ENCODE measurements at regions not wholly inside any gene's neighbourhood (a gene's known extent, or its start where the extent isn't known, plus 50 kb on each side); places are given as distances from the start of the nearest gene placed in this dataset.
"Not testable (repeated sequence)": the region's sequence is repeated elsewhere in the genome, so short reads cannot be mapped to it uniquely, and the experiment has no call there.

- H3K4me3 ChIP-seq (ENCODE audit: low read depth, low read length): no peak overlapping the region
- DNase-seq (ENCODE audit: low read depth): no peak
- TF ChIP-seq, protein P1, sequence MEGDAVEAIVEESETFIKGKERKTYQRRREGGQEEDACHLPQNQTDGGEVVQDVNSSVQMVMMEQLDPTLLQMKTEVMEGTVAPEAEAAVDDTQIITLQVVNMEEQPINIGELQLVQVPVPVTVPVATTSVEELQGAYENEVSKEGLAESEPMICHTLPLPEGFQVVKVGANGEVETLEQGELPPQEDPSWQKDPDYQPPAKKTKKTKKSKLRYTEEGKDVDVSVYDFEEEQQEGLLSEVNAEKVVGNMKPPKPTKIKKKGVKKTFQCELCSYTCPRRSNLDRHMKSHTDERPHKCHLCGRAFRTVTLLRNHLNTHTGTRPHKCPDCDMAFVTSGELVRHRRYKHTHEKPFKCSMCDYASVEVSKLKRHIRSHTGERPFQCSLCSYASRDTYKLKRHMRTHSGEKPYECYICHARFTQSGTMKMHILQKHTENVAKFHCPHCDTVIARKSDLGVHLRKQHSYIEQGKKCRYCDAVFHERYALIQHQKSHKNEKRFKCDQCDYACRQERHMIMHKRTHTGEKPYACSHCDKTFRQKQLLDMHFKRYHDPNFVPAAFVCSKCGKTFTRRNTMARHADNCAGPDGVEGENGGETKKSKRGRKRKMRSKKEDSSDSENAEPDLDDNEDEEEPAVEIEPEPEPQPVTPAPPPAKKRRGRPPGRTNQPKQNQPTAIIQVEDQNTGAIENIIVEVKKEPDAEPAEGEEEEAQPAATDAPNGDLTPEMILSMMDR (conservative IDR thresholded peaks at IDR 0.05; ENCODE audit: low read depth, low read length): no peak
These were observed 179.5 kb downstream of the PCTP start for GRCh38 chr17:55930291-55930809.

- TF ChIP-seq, protein P1 (conservative IDR thresholded peaks at IDR 0.05; ENCODE audit: low read depth, low read length): no peak
- H3K4me3 ChIP-seq (ENCODE audit: low read depth, low read length): no peak overlapping the region
- DNase-seq (ENCODE audit: low read depth): no peak
These were observed 180.6 kb downstream of the PCTP start for GRCh38 chr17:55931446-55931845.

DNA sequence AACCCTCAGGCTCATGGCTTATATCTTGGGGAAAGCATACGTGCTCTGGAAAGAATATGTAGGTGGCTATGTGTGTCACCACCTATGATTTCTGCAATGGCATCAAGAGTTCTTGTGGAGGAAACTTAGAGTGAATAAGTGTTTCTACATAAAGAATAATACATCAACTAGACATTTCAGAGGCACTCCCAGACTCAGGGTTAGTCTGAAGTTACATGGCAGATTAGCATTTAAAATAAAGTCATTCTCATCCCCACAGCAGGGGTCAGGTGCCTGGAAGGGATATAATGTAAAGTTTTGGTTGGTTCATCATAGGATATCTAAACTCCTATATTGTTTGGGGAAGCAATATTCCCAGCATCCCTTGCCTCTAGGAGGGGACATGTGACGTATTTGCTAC lies 182.1 kb downstream of the PCTP start:
- TF ChIP-seq, protein P1 (conservative IDR thresholded peaks at IDR 0.05; ENCODE audit: low read depth, low read length): no peak
- H3K4me3 ChIP-seq (ENCODE audit: low read depth, low read length): no peak overlapping the region
- DNase-seq (ENCODE audit: low read depth): no peak

DNA sequence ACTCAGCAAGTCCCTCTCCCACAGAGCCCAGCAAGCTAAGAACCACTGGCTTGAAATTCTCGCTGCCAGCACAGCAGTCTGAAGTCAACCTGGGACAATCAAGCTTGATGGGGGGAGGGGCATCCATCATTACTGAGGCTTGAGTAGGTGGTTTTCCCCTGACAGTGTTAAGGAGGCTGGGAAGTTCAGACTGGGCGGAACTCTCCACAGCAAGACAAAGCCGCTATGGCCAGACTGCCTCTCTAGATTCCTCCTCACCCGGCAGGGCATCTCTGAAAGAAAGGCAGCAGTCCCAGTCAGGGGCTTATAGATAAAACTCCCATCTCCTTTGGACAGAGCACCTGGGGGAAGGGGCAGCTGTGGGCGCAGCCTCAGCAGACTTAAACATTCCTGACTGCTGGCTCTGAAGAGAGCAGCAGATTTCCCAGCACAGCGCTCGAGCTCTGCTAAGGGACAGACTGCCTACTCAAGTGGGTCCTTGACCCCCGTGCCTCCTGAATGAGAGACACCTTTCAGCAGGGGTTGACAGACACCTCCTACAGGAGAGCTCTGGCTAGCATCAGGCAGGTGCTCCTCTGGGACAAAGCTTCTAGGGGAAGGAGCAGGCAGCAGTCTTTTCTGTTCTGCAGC lies 188.4 kb downstream of the PCTP start:
- not testable (repeated sequence) for H3K4me3 ChIP-seq (ENCODE audit: low read depth, low read length); DNase-seq (ENCODE audit: low read depth)

- TF ChIP-seq, protein P1 (conservative IDR thresholded peaks at IDR 0.05; ENCODE audit: low read depth, low read length): no peak
- no peak overlapping the region for H3K4me3 ChIP-seq (ENCODE audit: low read depth, low read length)
- DNase-seq (ENCODE audit: low read depth): no peak
These were observed 193.5 kb upstream of the ANKFN1 start for GRCh38 chr17:55959756-55960155.

DNA sequence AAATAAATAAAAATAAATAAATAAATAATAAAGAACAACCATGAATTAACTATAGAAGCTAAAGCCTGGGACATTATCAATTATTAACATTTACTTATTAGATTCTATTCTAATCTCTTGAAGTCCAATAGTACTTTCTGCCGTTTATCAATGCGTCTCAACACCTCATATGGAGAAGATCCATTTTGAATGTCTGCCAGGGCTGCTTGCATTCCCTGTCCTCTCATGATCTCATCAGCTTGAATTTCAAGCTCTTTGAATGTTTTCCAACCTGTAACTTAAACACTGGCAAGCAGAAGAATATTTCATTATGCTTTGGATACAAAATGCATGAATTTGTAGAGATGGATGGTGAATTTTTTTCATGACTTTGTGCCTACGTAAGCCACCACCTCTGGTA lies 191.9 kb upstream of the ANKFN1 start:
- no peak overlapping the region for H3K4me3 ChIP-seq (ENCODE audit: low read depth, low read length)
- DNase-seq (ENCODE audit: low read depth): no peak
- TF ChIP-seq, protein P1 (conservative IDR thresholded peaks at IDR 0.05; ENCODE audit: low read depth, low read length): no peak

- H3K4me3 ChIP-seq (ENCODE audit: low read depth, low read length): no peak overlapping the region
- DNase-seq (ENCODE audit: low read depth): no peak
- TF ChIP-seq, protein P1 (conservative IDR thresholded peaks at IDR 0.05; ENCODE audit: low read depth, low read length): no peak
These were observed 190.3 kb upstream of the ANKFN1 start for GRCh38 chr17:55962951-55963401.

All from epithelial cell of proximal tubule (primary cell).